ENCODE measurements at regions not wholly inside any gene's neighbourhood (a gene's known extent, or its start where the extent isn't known, plus 50 kb on each side); places are given as distances from the start of the nearest gene placed in this dataset.

- TF ChIP-seq CTCF (conservative IDR thresholded peaks at IDR 0.05 in 1 of 2, IDR thresholded peaks at IDR 0.05 in 1 of 2; ENCODE audit: extremely low read depth in 1 of 2, insufficient read depth in 1 of 2, low read depth in 1 of 2, low read length in 2 of 2) (no peak), EZH2 (IDR thresholded peaks at IDR 0.05; ENCODE audit: borderline replicate concordance, low read length) (no peak)
These were observed 299.3 kb downstream of the KCNJ2 start for GRCh38 chr17:70468661-70469060.

All from mammary epithelial cell (primary cell).